MCF 10A (cell line): ENCODE measurements at regions not wholly inside any gene's neighbourhood (a gene's known extent, or its start where the extent isn't known, plus 50 kb on each side); places are given as distances from the start of the nearest gene placed in this dataset.

ENCODE experiments used
- BruUV-seq: library from RNA; stranded (reverse); fragments of 400-500 nt; replicated peaks from 2 replicates; lab custom pipeline; 2021; lab: Mats Ljungman, UMichigan
- CTCF ChIA-PET: fragments of 300-600 bp; sonication (Branson Sonifier 250); formaldehyde crosslinking; extraction: SDS; loops from one replicate; lab custom pipeline; 2021; ENCODE audit warnings: antibody characterized with exemption, inconsistent platforms; lab: Yijun Ruan, JAX
- POLR2A ChIA-PET: fragments of 300-600, 350-650 bp; sonication (Branson Sonifier 250); formaldehyde crosslinking; extraction: SDS; loops from one replicate; lab custom pipeline; 2020; ENCODE audit warnings: antibody characterized with exemption, inconsistent platforms; lab: Yijun Ruan, JAX
- DNase-seq: peaks from one replicate; pipeline ENCODE4 v3.0.0-alpha.2; 2018; ENCODE audit not compliant: unreplicated experiment
- H3K27ac Mint-ChIP-seq: one replicate; pipeline ENCODE4 v1.8.0; 2022; ENCODE audit warnings: mild to moderate bottlenecking, low read depth, mixed read lengths; ENCODE audit not compliant: unreplicated experiment
- H3K27me3 Mint-ChIP-seq: one replicate; pipeline ENCODE4 v1.8.0; 2022; ENCODE audit warnings: mixed read lengths; ENCODE audit not compliant: insufficient read depth, unreplicated experiment
- H3K36me3 Mint-ChIP-seq: one replicate; pipeline ENCODE4 v1.8.0; 2022; ENCODE audit warnings: mild to moderate bottlenecking, moderate library complexity, mixed read lengths; ENCODE audit not compliant: insufficient read depth, unreplicated experiment
- H3K4me1 Mint-ChIP-seq: one replicate; pipeline ENCODE4 v1.8.0; 2022; ENCODE audit warnings: mixed read lengths; ENCODE audit not compliant: insufficient read depth, unreplicated experiment
- H3K4me3 Mint-ChIP-seq: one replicate; pipeline ENCODE4 v1.8.0; 2022; ENCODE audit warnings: mild to moderate bottlenecking, moderate library complexity, mixed read lengths; ENCODE audit not compliant: unreplicated experiment
- H3K9me3 Mint-ChIP-seq: one replicate; pipeline ENCODE4 v1.8.0; 2022; ENCODE audit warnings: mixed read lengths; ENCODE audit not compliant: unreplicated experiment
- intact Hi-C: fragments of 100-400 bp; cut with micrococcal nuclease; formaldehyde crosslinking; loops from 2 replicates; pipeline ENCODE4 v1.14.1; 2022
- TF ChIP-seq, protein P1 (sequence below): fragments of 200-600 bp; IDR thresholded peaks from one replicate; pipeline ENCODE4 v1.8.0; 2022; ENCODE audit warnings: antibody characterized with exemption, mild to moderate bottlenecking; ENCODE audit not compliant: unreplicated experiment

DNA sequence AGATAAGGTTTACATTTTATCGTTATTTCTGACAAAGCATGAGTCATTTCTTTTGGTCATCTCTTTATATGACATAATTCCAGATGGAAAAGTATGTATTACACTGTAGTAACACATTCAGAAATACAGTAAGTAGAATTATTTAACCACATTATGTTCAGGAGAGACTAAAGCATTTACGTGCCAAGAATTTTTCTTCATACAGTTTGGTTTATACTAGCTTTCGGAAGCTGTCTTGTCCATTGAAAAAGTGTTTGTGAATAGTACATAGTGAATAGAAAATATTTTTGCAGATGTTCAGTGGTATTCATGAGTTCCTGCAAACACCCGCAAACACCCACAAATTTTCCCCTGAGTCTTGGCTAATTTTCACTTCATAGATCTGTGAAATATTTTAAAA lies 1033.0 kb upstream of the INTU start:
- POLR2A ChIA-PET = no interaction called here
- CTCF ChIA-PET = interaction anchor here (0.7 to 1.0 kb wide), 2 partner anchors 16 to 29 kb away, joined by 3 to 4 read pairs; no protein-coding TSS in a partner anchor
- H3K27ac Mint-ChIP-seq = no peak overlapping the region
- intact Hi-C loops = loop anchor here (5.0 to 10.0 kb wide), 2 partner anchors 205 to 857 kb away; no protein-coding TSS in a partner anchor
- no TSS peak for BruUV-seq
- H3K27me3 Mint-ChIP-seq = no peaks in the 10 kb centered on the region
- no peak for DNase-seq
- TF ChIP-seq, protein P1, sequence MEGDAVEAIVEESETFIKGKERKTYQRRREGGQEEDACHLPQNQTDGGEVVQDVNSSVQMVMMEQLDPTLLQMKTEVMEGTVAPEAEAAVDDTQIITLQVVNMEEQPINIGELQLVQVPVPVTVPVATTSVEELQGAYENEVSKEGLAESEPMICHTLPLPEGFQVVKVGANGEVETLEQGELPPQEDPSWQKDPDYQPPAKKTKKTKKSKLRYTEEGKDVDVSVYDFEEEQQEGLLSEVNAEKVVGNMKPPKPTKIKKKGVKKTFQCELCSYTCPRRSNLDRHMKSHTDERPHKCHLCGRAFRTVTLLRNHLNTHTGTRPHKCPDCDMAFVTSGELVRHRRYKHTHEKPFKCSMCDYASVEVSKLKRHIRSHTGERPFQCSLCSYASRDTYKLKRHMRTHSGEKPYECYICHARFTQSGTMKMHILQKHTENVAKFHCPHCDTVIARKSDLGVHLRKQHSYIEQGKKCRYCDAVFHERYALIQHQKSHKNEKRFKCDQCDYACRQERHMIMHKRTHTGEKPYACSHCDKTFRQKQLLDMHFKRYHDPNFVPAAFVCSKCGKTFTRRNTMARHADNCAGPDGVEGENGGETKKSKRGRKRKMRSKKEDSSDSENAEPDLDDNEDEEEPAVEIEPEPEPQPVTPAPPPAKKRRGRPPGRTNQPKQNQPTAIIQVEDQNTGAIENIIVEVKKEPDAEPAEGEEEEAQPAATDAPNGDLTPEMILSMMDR = no peak
- no peak overlapping the region for H3K4me3 Mint-ChIP-seq
- H3K4me1 Mint-ChIP-seq = no peaks in the 10 kb centered on the region
- no peaks in the 10 kb centered on the region for H3K9me3 Mint-ChIP-seq
- no peaks in the 10 kb centered on the region for H3K36me3 Mint-ChIP-seq

DNA sequence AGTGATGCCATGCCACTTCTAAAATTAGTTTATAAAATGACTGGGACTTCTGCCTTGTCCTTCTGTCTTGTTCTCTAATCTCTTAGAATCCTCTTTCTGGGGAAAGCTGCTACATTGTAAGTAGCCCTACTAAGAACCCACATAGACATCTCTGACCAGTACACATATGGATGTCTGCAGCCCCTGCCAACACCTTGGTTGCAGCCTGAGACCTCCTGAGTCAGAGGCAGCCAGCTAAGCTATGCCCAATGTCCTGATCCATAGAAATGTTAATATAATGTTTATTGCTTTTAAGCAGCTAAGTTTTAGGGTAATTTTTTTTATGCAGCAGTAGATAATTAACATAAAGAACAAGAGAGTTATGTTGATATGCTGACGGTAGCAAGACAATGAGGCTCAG lies 1029.5 kb upstream of the INTU start:
- Mint-ChIP-seq H3K27ac (no peak overlapping the region), H3K9me3 (no peaks in the 10 kb centered on the region), H3K36me3 (no peaks in the 10 kb centered on the region), H3K4me1 (no peaks in the 10 kb centered on the region), H3K4me3 (no peak overlapping the region), H3K27me3 (no peaks in the 10 kb centered on the region)
- ChIA-PET CTCF (interaction anchor here (0.6 to 3.0 kb wide), 16 partner anchors 8 to 1296 kb away, joined by 3 to 18 read pairs (median 4); partner anchors contain the start of gene FAT4), POLR2A (no interaction called here)
- no peak for DNase-seq
- TF ChIP-seq, protein P1 = no peak
- BruUV-seq = no TSS peak
- intact Hi-C loops = loop anchor here (1.0 to 10.0 kb wide), 3 partner anchors 208 to 861 kb away; no protein-coding TSS in a partner anchor

DNA sequence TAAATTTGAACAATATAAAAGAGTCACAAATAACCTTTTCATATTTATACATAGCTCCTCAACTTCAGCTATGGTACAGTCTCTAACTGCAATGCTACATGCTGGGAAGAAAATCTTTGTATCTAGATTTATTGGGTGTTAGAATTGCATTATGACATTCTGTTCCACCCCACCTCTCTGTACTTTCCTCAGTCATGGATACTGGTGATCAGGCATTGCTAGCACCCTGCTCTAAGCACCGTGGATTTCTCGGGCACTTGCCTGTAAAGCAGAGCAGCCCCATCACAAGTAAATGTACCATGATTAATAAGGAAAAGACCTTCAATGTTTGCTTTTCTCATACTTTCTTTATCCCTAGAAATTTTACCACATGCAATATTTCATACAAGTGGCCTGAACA lies 1028.9 kb upstream of the INTU start:
- CTCF ChIA-PET = interaction anchor here (0.6 to 3.0 kb wide), 20 partner anchors 8 to 1297 kb away, joined by 3 to 18 read pairs (median 5); partner anchors contain the start of gene FAT4
- POLR2A ChIA-PET = interaction anchor here (0.7 to 1.0 kb wide), 2 partner anchors 100 to 1290 kb away, joined by 3 to 4 read pairs; no protein-coding TSS in a partner anchor

DNA sequence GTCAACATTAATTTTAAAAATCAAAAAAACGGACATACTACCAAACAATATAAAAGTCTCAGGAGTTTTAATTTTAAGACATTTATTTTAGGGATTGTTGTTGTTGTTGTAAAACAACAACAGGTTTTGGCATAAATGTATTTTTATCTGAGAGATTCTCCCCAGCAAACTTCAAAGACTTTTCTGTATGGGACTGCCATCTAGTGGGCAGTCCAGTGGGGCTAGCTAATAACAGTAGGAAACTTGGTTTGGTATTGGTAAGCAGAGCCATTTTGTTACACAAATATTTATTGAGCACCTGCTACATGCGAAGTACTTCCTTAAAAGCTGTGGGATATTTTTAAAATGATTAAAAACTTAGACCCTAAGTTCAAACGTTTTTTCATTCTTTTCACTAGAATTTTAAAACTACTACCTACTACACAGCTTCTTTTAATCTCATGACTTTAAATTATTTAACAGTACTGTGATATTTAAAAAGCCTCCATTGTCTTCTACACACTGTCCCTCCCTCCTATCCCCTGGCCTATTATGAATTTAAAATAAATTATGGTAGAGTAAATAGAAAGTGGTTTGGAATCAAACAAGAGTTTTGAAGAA lies 1028.4 kb upstream of the INTU start:
- H3K27me3 Mint-ChIP-seq = no peaks in the 10 kb centered on the region

More for the DNA sequence above, 1028.9 kb upstream of the INTU start:
- Mint-ChIP-seq H3K9me3 (no peaks in the 10 kb centered on the region), H3K4me1 (no peaks in the 10 kb centered on the region), H3K36me3 (no peaks in the 10 kb centered on the region), H3K27me3 (no peaks in the 10 kb centered on the region), H3K27ac (no peak overlapping the region), H3K4me3 (no peak overlapping the region)
- intact Hi-C loops = loop anchor here (1.0 to 10.0 kb wide), 4 partner anchors 209 to 1291 kb away; no protein-coding TSS in a partner anchor
- TF ChIP-seq, protein P1 = no peak
- no TSS peak for BruUV-seq
- DNase-seq = no peak

More for the DNA sequence above, 1028.4 kb upstream of the INTU start:
- Mint-ChIP-seq H3K9me3 (no peaks in the 10 kb centered on the region), H3K27ac (no peak overlapping the region), H3K4me3 (no peak overlapping the region), H3K4me1 (no peaks in the 10 kb centered on the region), H3K36me3 (no peaks in the 10 kb centered on the region)
- BruUV-seq = no TSS peak
- intact Hi-C loops = loop anchor here (1.0 to 10.0 kb wide), 3 partner anchors 210 to 1291 kb away; no protein-coding TSS in a partner anchor
- TF ChIP-seq, protein P1 = peak; percentile 61
- ChIA-PET CTCF (interaction anchor here (0.5 to 3.0 kb wide), 20 partner anchors 9 to 1297 kb away, joined by 3 to 18 read pairs (median 4); partner anchors contain the start of gene FAT4), POLR2A (interaction anchor here (0.7 to 1.0 kb wide), 2 partner anchors 99 to 1290 kb away, joined by 3 to 4 read pairs; no protein-coding TSS in a partner anchor)
- peak; percentile 55 for DNase-seq
